ENCODE measurements at regions not wholly inside any gene's neighbourhood (a gene's known extent, or its start where the extent isn't known, plus 50 kb on each side); places are given as distances from the start of the nearest gene placed in this dataset.

DNA sequence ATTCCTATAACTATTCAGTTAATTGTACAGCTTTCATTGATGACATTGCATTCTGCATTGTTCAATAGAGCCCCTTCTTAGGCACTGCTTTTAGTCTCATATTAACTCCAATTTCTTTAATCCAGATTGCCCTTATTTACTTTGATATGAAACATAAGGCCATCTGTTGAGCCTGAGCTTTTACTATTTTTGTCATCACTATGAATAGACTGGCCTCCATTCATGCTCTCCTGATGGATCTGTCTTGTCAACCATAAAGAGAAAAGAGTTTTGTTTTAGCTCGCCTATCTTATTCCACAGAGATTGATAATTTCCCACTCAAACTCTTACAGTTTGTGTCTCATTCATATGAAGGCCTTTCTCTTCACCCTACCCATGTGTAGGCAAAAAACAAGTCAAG lies 159.2 kb upstream of the DTNA start:
- TF ChIP-seq POLR2A (IDR thresholded peaks at IDR 0.05) = no peak
- TF ChIP-seq, protein P1, sequence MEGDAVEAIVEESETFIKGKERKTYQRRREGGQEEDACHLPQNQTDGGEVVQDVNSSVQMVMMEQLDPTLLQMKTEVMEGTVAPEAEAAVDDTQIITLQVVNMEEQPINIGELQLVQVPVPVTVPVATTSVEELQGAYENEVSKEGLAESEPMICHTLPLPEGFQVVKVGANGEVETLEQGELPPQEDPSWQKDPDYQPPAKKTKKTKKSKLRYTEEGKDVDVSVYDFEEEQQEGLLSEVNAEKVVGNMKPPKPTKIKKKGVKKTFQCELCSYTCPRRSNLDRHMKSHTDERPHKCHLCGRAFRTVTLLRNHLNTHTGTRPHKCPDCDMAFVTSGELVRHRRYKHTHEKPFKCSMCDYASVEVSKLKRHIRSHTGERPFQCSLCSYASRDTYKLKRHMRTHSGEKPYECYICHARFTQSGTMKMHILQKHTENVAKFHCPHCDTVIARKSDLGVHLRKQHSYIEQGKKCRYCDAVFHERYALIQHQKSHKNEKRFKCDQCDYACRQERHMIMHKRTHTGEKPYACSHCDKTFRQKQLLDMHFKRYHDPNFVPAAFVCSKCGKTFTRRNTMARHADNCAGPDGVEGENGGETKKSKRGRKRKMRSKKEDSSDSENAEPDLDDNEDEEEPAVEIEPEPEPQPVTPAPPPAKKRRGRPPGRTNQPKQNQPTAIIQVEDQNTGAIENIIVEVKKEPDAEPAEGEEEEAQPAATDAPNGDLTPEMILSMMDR (IDR thresholded peaks at IDR 0.05) = no peak
